ENCODE measurements at regions not wholly inside any gene's neighbourhood (a gene's known extent, or its start where the extent isn't known, plus 50 kb on each side); places are given as distances from the start of the nearest gene placed in this dataset.

DNA sequence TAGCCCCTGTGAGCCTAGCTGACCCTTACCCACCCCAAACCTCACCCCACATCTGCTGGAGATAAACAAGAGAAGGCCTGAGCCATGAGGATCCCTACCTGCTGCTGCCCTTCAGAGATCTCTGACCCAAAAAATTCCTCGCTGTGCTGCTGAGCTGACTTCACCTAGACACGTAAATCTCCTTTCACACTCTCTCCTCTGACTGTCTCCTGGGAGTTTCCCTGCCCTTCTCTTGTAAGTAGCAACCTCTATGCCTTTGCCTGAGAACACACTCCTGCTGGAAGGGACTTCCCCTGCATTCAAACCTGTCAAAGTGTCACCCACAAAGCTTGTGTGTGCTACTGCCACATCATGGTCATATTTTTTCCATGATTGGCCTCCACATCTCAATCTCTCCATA is 134.2 kb upstream of the NOL4 start:
- TF ChIP-seq, protein P1, sequence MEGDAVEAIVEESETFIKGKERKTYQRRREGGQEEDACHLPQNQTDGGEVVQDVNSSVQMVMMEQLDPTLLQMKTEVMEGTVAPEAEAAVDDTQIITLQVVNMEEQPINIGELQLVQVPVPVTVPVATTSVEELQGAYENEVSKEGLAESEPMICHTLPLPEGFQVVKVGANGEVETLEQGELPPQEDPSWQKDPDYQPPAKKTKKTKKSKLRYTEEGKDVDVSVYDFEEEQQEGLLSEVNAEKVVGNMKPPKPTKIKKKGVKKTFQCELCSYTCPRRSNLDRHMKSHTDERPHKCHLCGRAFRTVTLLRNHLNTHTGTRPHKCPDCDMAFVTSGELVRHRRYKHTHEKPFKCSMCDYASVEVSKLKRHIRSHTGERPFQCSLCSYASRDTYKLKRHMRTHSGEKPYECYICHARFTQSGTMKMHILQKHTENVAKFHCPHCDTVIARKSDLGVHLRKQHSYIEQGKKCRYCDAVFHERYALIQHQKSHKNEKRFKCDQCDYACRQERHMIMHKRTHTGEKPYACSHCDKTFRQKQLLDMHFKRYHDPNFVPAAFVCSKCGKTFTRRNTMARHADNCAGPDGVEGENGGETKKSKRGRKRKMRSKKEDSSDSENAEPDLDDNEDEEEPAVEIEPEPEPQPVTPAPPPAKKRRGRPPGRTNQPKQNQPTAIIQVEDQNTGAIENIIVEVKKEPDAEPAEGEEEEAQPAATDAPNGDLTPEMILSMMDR (conservative IDR thresholded peaks at IDR 0.05; ENCODE audit: low read depth in 2 of 2): no peak
- TF ChIP-seq POLR2AphosphoS5 (IDR thresholded peaks at IDR 0.05; ENCODE audit: low read depth) (no peak), EZH2 (IDR thresholded peaks at IDR 0.05; ENCODE audit: low read depth, unreplicated experiment) (no peak), EZH2phosphoT487 (IDR thresholded peaks at IDR 0.05; ENCODE audit: unreplicated experiment) (no peak), CREB1 (CRISPR knock-in tag; IDR thresholded peaks at IDR 0.05; ENCODE audit: low read depth) (no peak)
- TF ChIP-seq, protein P2, sequence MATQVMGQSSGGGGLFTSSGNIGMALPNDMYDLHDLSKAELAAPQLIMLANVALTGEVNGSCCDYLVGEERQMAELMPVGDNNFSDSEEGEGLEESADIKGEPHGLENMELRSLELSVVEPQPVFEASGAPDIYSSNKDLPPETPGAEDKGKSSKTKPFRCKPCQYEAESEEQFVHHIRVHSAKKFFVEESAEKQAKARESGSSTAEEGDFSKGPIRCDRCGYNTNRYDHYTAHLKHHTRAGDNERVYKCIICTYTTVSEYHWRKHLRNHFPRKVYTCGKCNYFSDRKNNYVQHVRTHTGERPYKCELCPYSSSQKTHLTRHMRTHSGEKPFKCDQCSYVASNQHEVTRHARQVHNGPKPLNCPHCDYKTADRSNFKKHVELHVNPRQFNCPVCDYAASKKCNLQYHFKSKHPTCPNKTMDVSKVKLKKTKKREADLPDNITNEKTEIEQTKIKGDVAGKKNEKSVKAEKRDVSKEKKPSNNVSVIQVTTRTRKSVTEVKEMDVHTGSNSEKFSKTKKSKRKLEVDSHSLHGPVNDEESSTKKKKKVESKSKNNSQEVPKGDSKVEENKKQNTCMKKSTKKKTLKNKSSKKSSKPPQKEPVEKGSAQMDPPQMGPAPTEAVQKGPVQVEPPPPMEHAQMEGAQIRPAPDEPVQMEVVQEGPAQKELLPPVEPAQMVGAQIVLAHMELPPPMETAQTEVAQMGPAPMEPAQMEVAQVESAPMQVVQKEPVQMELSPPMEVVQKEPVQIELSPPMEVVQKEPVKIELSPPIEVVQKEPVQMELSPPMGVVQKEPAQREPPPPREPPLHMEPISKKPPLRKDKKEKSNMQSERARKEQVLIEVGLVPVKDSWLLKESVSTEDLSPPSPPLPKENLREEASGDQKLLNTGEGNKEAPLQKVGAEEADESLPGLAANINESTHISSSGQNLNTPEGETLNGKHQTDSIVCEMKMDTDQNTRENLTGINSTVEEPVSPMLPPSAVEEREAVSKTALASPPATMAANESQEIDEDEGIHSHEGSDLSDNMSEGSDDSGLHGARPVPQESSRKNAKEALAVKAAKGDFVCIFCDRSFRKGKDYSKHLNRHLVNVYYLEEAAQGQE (IDR thresholded peaks at IDR 0.05; ENCODE audit: unreplicated experiment): no peak
- TF ChIP-seq, protein P3, sequence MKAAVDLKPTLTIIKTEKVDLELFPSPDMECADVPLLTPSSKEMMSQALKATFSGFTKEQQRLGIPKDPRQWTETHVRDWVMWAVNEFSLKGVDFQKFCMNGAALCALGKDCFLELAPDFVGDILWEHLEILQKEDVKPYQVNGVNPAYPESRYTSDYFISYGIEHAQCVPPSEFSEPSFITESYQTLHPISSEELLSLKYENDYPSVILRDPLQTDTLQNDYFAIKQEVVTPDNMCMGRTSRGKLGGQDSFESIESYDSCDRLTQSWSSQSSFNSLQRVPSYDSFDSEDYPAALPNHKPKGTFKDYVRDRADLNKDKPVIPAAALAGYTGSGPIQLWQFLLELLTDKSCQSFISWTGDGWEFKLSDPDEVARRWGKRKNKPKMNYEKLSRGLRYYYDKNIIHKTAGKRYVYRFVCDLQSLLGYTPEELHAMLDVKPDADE (IDR thresholded peaks at IDR 0.05): no peak
- TF ChIP-seq, protein P4, sequence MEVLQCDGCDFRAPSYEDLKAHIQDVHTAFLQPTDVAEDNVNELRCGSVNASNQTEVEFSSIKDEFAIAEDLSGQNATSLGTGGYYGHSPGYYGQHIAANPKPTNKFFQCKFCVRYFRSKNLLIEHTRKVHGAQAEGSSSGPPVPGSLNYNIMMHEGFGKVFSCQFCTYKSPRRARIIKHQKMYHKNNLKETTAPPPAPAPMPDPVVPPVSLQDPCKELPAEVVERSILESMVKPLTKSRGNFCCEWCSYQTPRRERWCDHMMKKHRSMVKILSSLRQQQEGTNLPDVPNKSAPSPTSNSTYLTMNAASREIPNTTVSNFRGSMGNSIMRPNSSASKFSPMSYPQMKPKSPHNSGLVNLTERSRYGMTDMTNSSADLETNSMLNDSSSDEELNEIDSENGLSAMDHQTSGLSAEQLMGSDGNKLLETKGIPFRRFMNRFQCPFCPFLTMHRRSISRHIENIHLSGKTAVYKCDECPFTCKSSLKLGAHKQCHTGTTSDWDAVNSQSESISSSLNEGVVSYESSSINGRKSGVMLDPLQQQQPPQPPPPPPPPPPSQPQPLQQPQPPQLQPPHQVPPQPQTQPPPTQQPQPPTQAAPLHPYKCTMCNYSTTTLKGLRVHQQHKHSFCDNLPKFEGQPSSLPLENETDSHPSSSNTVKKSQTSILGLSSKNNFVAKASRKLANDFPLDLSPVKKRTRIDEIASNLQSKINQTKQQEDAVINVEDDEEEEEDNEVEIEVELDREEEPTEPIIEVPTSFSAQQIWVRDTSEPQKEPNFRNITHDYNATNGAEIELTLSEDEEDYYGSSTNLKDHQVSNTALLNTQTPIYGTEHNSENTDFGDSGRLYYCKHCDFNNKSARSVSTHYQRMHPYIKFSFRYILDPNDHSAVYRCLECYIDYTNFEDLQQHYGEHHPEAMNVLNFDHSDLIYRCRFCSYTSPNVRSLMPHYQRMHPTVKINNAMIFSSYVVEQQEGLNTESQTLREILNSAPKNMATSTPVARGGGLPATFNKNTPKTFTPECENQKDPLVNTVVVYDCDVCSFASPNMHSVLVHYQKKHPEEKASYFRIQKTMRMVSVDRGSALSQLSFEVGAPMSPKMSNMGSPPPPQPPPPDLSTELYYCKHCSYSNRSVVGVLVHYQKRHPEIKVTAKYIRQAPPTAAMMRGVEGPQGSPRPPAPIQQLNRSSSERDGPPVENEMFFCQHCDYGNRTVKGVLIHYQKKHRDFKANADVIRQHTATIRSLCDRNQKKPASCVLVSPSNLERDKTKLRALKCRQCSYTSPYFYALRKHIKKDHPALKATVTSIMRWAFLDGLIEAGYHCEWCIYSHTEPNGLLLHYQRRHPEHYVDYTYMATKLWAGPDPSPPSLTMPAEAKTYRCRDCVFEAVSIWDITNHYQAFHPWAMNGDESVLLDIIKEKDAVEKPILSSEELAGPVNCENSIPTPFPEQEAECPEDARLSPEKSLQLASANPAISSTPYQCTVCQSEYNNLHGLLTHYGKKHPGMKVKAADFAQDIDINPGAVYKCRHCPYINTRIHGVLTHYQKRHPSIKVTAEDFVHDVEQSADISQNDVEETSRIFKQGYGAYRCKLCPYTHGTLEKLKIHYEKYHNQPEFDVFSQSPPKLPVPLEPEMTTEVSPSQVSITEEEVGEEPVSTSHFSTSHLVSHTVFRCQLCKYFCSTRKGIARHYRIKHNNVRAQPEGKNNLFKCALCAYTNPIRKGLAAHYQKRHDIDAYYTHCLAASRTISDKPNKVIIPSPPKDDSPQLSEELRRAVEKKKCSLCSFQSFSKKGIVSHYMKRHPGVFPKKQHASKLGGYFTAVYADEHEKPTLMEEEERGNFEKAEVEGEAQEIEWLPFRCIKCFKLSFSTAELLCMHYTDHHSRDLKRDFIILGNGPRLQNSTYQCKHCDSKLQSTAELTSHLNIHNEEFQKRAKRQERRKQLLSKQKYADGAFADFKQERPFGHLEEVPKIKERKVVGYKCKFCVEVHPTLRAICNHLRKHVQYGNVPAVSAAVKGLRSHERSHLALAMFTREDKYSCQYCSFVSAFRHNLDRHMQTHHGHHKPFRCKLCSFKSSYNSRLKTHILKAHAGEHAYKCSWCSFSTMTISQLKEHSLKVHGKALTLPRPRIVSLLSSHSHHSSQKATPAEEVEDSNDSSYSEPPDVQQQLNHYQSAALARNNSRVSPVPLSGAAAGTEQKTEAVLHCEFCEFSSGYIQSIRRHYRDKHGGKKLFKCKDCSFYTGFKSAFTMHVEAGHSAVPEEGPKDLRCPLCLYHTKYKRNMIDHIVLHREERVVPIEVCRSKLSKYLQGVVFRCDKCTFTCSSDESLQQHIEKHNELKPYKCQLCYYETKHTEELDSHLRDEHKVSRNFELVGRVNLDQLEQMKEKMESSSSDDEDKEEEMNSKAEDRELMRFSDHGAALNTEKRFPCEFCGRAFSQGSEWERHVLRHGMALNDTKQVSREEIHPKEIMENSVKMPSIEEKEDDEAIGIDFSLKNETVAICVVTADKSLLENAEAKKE (CRISPR knock-in tag; IDR thresholded peaks at IDR 0.05): no peak

All from GM23338 (cell line).